ENCODE measurements at regions not wholly inside any gene's neighbourhood (a gene's known extent, or its start where the extent isn't known, plus 50 kb on each side); places are given as distances from the start of the nearest gene placed in this dataset.

- H2BK15ac ChIP-seq (ENCODE audit: low read depth, low read length), result no peak overlapping the region
- no peak overlapping the region for H3K27ac ChIP-seq (ENCODE audit: insufficient read depth, low read length)
- H2BK5ac ChIP-seq (ENCODE audit: low read depth, low read length, poor library complexity, severe bottlenecking), result no peak overlapping the region
- H4K5ac ChIP-seq (ENCODE audit: low read depth, low read length), result no peak overlapping the region
- no peaks in the 10 kb centered on the region for H3K79me1 ChIP-seq (ENCODE audit: low read depth in 1 of 2, low read length in 2 of 2)
- H4K91ac ChIP-seq (ENCODE audit: insufficient read depth, low read depth, low read length), result no peak overlapping the region
- no TSS peak for BruUV-seq (replicated peaks)
- 64% methylated on average over 6 of the region's 6 CpGs; no CpG with 5 or more reads in 1 of the 2 experiments for WGBS, 2 experiments (ENCODE audit: extremely low coverage in 2 of 2, insufficient read length in 1 of 2)
- H3K23ac ChIP-seq (ENCODE audit: low read depth, low read length), result 0 out of 2 replicates have a peak overlapping the region, but pooled peaks have one; percentile 0
- no peak overlapping the region for H2AFZ ChIP-seq (replicated peaks; ENCODE audit: low read length, poor library complexity)
- no peak overlapping the region for H3K56ac ChIP-seq (ENCODE audit: extremely low read depth, insufficient read depth, low read length)
- intact Hi-C loops (cut with micrococcal nuclease) (no loop called here), in situ Hi-C loops (cut with MboI; ENCODE audit: low sequenced_read_pairs) (loop anchor here (5.0 to 25.0 kb wide), 4 partner anchors 134 to 809 kb away; partner anchors contain the start of genes MRPS17, NIPSNAP2 and PHKG1), dilution Hi-C loops (cut with HindIII; ENCODE audit: low sequenced_read_pairs, unreplicated experiment) (no loop called here)
- no peak overlapping the region for H3K9ac ChIP-seq (ENCODE audit: low read depth, low read length)
- H3K4ac ChIP-seq (ENCODE audit: low read depth, low read length), result no peak overlapping the region
- no peak overlapping the region for H2BK20ac ChIP-seq (ENCODE audit: low read depth, low read length)
- H2AK5ac ChIP-seq (ENCODE audit: low read depth, low read length), result no peak overlapping the region
- POLR2A ChIA-PET (ENCODE audit: unreplicated experiment), result no interaction called here
- ATAC-seq (ENCODE audit: low read depth) (no peak), DNase-seq (no peak)
- H4K8ac ChIP-seq (ENCODE audit: low read depth in 2 of 2, low read length in 2 of 2), result no peak overlapping the region
- no peaks in the 10 kb centered on the region for H3K9me3 ChIP-seq (ENCODE audit: control insufficient read depth, insufficient read depth, low read length)
- H2BK120ac ChIP-seq (ENCODE audit: low read depth, low read length), result no peak overlapping the region
- H3K18ac ChIP-seq (ENCODE audit: low read depth, low read length), result no peak overlapping the region
- H3K9me1 ChIP-seq (ENCODE audit: insufficient read depth, low read length), result no peaks in the 10 kb centered on the region
- H3K14ac ChIP-seq (replicated peaks; ENCODE audit: low read depth, low read length), result no peak overlapping the region
- CTCF ChIA-PET, result interaction anchor here (1.5 kb wide), 1 partner anchor 23 kb away, joined by 3 read pairs; no protein-coding TSS in a partner anchor
- H3K4me1 ChIP-seq (ENCODE audit: control insufficient read depth, insufficient read depth, low read length), result no peaks in the 10 kb centered on the region
- H3K36me3 ChIP-seq (ENCODE audit: control insufficient read depth, insufficient read depth, low read length), result no peaks in the 10 kb centered on the region
- no peak for TF ChIP-seq CEBPB (IDR thresholded peaks at IDR 0.05; ENCODE audit: low read depth, low read length)
- no peak for TF ChIP-seq RAD21 (IDR thresholded peaks at IDR 0.05; ENCODE audit: low read length)
- TF ChIP-seq RCOR1 (IDR thresholded peaks at IDR 0.05; ENCODE audit: insufficient replicate concordance, low read length), result no peak
- TF ChIP-seq POLR2A (IDR thresholded peaks at IDR 0.05; ENCODE audit: low read depth, low read length), result no peak
- no peak for TF ChIP-seq CTCF (conservative IDR thresholded peaks at IDR 0.05; ENCODE audit: low read depth, low read length)
- TF ChIP-seq RFX5 (IDR thresholded peaks at IDR 0.05; ENCODE audit: low read depth, low read length), result no peak
- no peak for TF ChIP-seq SMC3 (IDR thresholded peaks at IDR 0.05; ENCODE audit: low read depth, low read length)
- no peak for TF ChIP-seq BHLHE40 (IDR thresholded peaks at IDR 0.05; ENCODE audit: low read depth, low read length)
- no peak for TF ChIP-seq USF2 (IDR thresholded peaks at IDR 0.05; ENCODE audit: low read depth, low read length)
- no peak for TF ChIP-seq ELK1 (IDR thresholded peaks at IDR 0.05; ENCODE audit: borderline replicate concordance, low read depth, low read length)
- no peak for TF ChIP-seq FOS (IDR thresholded peaks at IDR 0.05; ENCODE audit: low read depth, low read length)
- no peak for TF ChIP-seq MAFK (IDR thresholded peaks at IDR 0.05; ENCODE audit: low read depth, low read length)
- no peak for TF ChIP-seq CHD1 (IDR thresholded peaks at IDR 0.05; ENCODE audit: low read depth, low read length)
- TF ChIP-seq MAZ (IDR thresholded peaks at IDR 0.05; ENCODE audit: borderline replicate concordance, low read depth, low read length), result no peak
- no peak for TF ChIP-seq NFE2L2 (IDR thresholded peaks at IDR 0.05; ENCODE audit: low read depth, low read length)
- TF ChIP-seq MXI1 (IDR thresholded peaks at IDR 0.05; ENCODE audit: borderline replicate concordance, low read depth, low read length), result no peak
- peaks cover 38% of the 10 kb centered on the region for H3K27me3 ChIP-seq (ENCODE audit: control insufficient read depth, insufficient read depth, low read length)
- no peak overlapping the region for H2AK9ac ChIP-seq (replicated peaks; ENCODE audit: low read depth, low read length, poor library complexity)
- H4K20me1 ChIP-seq (ENCODE audit: insufficient read depth, low read length), result no peaks in the 10 kb centered on the region
- no peak overlapping the region for H3K4me2 ChIP-seq (ENCODE audit: low read depth, low read length)
- no peak overlapping the region for H3K4me3 ChIP-seq (ENCODE audit: insufficient read depth, low read depth, low read length)
Measured at GRCh38 chr7:55277916-55278315, 87.2 kb upstream of the LANCL2 start.

All from IMR-90 (cell line).